GM12801 (cell line): ENCODE measurements at regions not wholly inside any gene's neighbourhood (a gene's known extent, or its start where the extent isn't known, plus 50 kb on each side); places are given as distances from the start of the nearest gene placed in this dataset.

Experiments used
- CTCF ChIP-seq: IDR thresholded peaks from one replicate; pipeline ENCODE4 v1.5.1; 2011; ENCODE audit warnings: control low read depth; ENCODE audit not compliant: insufficient read length; ENCODE audit errors: extremely low read depth

GRCh38 chr5:106966686-106967315 lies 703.9 kb downstream of the EFNA5 start:
- no peak for TF ChIP-seq CTCF

- no peak for TF ChIP-seq CTCF
Measured at GRCh38 chr5:106964132-106964531, 706.6 kb downstream of the EFNA5 start.

DNA sequence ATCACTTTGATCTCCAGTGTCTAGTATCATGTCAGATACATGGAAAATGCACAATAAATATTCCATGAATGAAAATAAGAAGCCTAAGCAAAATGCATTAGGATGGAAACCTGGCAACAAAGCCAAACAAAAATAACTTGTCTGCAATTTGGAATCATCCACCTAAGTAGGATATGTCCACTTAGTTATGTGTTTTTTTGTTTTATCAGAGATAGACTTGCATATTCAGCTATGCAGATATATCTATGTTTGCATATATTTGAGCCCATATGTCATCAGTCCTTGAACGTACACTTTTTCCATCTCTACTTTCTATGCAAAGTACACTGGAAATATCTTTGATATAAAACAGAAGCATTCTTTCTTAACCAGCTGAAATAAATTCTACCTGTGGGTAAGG lies 707.1 kb downstream of the EFNA5 start:
- no peak for TF ChIP-seq CTCF

GRCh38 chr5:106962464-106963230 lies 708.1 kb downstream of the EFNA5 start:
- no peak for TF ChIP-seq CTCF

DNA sequence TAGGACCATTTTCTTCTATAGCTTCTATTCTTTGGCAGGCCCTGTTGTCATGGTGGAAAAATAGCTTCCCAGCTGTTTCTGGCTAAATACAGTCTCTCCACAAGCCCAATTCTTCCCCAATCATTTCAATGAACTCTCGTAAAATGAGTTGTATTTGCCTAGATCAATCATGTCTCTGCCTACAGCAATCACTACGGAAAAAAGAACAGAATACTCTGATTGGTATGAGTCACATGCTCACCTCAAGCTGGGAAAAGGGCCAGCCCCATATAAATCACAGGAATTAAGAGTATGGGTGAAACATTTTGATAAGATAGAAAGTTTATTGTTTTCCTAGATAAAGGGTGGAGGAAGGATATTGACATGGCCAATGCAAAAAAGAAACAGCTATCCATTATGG lies 711.4 kb downstream of the EFNA5 start:
- no peak for TF ChIP-seq CTCF

DNA sequence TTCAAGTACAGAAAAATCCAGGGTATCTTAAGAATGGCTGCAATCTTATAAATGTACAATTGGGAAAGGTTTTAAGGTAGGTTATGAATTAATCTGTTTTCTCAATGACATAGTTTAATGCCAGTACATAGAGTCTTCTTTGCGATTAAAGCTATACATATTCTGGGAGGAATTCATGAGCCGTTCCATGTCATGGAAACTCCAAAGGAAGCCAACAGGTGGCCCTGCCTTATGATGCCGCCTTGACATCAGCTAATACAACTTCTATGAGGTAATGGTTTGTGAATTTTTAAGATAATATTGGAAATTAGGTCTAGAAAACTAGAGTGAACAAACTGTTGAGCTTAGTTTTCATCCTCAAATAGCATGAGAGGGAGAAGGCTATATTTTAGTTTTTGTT lies 713.4 kb downstream of the EFNA5 start:
- no peak for TF ChIP-seq CTCF

- no peak for TF ChIP-seq CTCF
Measured at GRCh38 chr5:106956886-106957285, 713.9 kb downstream of the EFNA5 start.
